OCI-LY1 (cell line): ENCODE measurements at regions not wholly inside any gene's neighbourhood (a gene's known extent, or its start where the extent isn't known, plus 50 kb on each side); places are given as distances from the start of the nearest gene placed in this dataset.

Experiments
- H2AFZ ChIP-seq: fragments of 200-600 bp; sonication (generic), shearing (Covaris generic); 2 replicates; pipeline ENCODE4 v1.6.0; 2014; ENCODE audit warnings: antibody characterized with exemption, mild to moderate bottlenecking, low read length
- H3F3A ChIP-seq: fragments of 200-600 bp; sonication (generic), shearing (Covaris generic); 2 replicates; pipeline ENCODE4 v1.6.0; 2014; ENCODE audit warnings: mild to moderate bottlenecking, antibody characterized with exemption, low read length, moderate library complexity; ENCODE audit not compliant: insufficient read depth
- H3K27ac ChIP-seq: fragments of 200-600 bp; sonication (generic); 2 replicates; pipeline ENCODE4 v1.5.1; 2014; ENCODE audit warnings: low read length, mixed run types, mild to moderate bottlenecking, low read depth; ENCODE audit not compliant: poor library complexity, severe bottlenecking
- H3K27me3 ChIP-seq: fragments of 200-600 bp; sonication (generic); 2 replicates; pipeline ENCODE4 v1.6.0; 2014; ENCODE audit warnings: antibody characterized with exemption, mild to moderate bottlenecking, low read length, moderate library complexity; ENCODE audit not compliant: insufficient read depth
- H3K36me3 ChIP-seq: fragments of 200-600 bp; sonication (generic); 2 replicates; pipeline ENCODE4 v1.6.1; 2014; ENCODE audit warnings: mild to moderate bottlenecking, antibody characterized with exemption, low read length, moderate library complexity, mixed read lengths; ENCODE audit not compliant: insufficient read depth
- H3K4me1 ChIP-seq: fragments of 200-600 bp; sonication (generic); 2 replicates; pipeline ENCODE4 v1.5.1; 2014; ENCODE audit warnings: mild to moderate bottlenecking, low read length, moderate library complexity; ENCODE audit not compliant: insufficient read depth, severe bottlenecking
- H3K4me2 ChIP-seq: fragments of 200-600 bp; sonication (generic), shearing (Covaris generic); 2 replicates; pipeline ENCODE4 v1.6.1; 2014; ENCODE audit warnings: low read length
- H3K4me3 ChIP-seq: fragments of 200-600 bp; sonication (generic); 2 replicates; pipeline ENCODE4 v1.5.1; 2014; ENCODE audit warnings: low read length, low read depth, mild to moderate bottlenecking, mixed read lengths; ENCODE audit not compliant: poor library complexity, severe bottlenecking
- H3K79me2 ChIP-seq: fragments of 200-600 bp; shearing (Covaris generic); 2 replicates; pipeline ENCODE4 v1.6.1; 2016; ENCODE audit warnings: mixed run types, low read length, mixed read lengths; ENCODE audit not compliant: insufficient read depth
- H3K9ac ChIP-seq: fragments of 200-600 bp; sonication (generic), shearing (Covaris generic); 2 replicates; pipeline ENCODE4 v1.6.1; 2014; ENCODE audit warnings: mild to moderate bottlenecking, low read length, mixed read lengths
- H3K9me2 ChIP-seq: fragments of 200-600 bp; sonication (generic), shearing (Covaris generic); 2 replicates; pipeline ENCODE4 v1.6.1; 2014; ENCODE audit warnings: low read depth, mild to moderate bottlenecking, low read length, mixed read lengths
- H3K9me3 ChIP-seq: fragments of 200-600 bp; shearing (Covaris generic); 2 replicates; pipeline ENCODE4 v1.6.1; 2014; ENCODE audit warnings: low read length, mixed read lengths
- H4K20me1 ChIP-seq: fragments of 200-600 bp; sonication (generic), shearing (Covaris generic); 2 replicates; pipeline ENCODE4 v1.6.0; 2016; ENCODE audit warnings: mild to moderate bottlenecking, low read length; ENCODE audit not compliant: insufficient read depth
- EZH2 ChIP-seq: fragments of 200-600 bp; sonication (generic), shearing (Covaris generic); IDR thresholded peaks from 2 replicates; pipeline ENCODE4 v1.8.0; 2017; ENCODE audit warnings: borderline replicate concordance, mixed run types, mild to moderate bottlenecking, antibody characterized with exemption, low read length, moderate library complexity, mixed read lengths
- TF ChIP-seq, protein P1 (sequence below): fragments of 200-600 bp; sonication (generic), shearing (Covaris generic); IDR thresholded peaks from 2 replicates; pipeline ENCODE4 v1.5.1; 2017; ENCODE audit warnings: mild to moderate bottlenecking, antibody characterized with exemption, low read length, moderate library complexity, mixed read lengths

DNA sequence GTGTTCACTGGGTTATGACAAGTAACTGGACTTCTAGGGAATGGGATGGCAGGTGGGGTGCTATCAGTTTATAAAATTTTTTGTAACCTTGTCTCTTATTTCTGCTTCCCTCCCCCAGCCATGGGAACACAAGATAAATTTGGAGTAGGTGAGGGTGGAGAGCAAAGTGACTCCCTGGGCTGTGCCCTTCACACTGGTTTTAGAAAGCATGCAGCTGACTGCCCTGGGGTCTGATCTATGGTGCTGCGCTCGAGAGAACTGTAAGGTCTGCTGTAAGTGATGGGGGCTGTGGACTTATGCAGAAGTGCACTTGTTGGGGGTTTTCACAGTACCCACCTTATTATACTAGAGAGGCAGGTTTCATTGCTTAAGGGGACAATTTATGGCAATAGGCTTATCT is 247.7 kb upstream of the DMRT1 start:
- H3F3A ChIP-seq = no peaks in the 10 kb centered on the region
- H3K4me2 ChIP-seq = no peak overlapping the region
- peaks cover 14% of the 10 kb centered on the region for H3K4me1 ChIP-seq
- no peak overlapping the region for H3K27ac ChIP-seq
- no peak overlapping the region for H3K4me3 ChIP-seq
- H3K36me3 ChIP-seq = no peaks in the 10 kb centered on the region
- no peaks in the 10 kb centered on the region for H3K27me3 ChIP-seq
- no peaks in the 10 kb centered on the region for H4K20me1 ChIP-seq
- H2AFZ ChIP-seq = no peak overlapping the region
- no peaks in the 10 kb centered on the region for H3K79me2 ChIP-seq
- H3K9me2 ChIP-seq = no peaks in the 10 kb centered on the region
- no peak overlapping the region for H3K9ac ChIP-seq
- no peaks in the 10 kb centered on the region for H3K9me3 ChIP-seq
- TF ChIP-seq EZH2 = no peak
- TF ChIP-seq, protein P1, sequence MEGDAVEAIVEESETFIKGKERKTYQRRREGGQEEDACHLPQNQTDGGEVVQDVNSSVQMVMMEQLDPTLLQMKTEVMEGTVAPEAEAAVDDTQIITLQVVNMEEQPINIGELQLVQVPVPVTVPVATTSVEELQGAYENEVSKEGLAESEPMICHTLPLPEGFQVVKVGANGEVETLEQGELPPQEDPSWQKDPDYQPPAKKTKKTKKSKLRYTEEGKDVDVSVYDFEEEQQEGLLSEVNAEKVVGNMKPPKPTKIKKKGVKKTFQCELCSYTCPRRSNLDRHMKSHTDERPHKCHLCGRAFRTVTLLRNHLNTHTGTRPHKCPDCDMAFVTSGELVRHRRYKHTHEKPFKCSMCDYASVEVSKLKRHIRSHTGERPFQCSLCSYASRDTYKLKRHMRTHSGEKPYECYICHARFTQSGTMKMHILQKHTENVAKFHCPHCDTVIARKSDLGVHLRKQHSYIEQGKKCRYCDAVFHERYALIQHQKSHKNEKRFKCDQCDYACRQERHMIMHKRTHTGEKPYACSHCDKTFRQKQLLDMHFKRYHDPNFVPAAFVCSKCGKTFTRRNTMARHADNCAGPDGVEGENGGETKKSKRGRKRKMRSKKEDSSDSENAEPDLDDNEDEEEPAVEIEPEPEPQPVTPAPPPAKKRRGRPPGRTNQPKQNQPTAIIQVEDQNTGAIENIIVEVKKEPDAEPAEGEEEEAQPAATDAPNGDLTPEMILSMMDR = no peak

DNA sequence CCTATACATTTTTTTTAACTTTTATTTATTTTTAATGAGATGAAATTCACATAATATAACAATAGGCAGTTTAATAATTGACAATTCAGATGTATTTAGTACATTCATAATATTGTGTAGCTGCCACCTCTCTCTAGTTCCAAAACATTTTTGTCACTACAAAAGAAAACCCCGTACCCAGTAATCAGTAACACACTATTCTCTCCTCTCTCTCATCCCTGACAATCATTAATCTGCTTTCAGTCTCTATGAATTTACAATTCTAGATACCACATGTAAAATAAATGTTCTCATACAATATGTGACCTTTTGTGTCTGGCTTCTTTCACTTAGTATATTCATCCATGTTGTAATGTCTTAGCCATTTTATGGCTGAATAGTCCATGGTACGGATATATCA is 244.8 kb upstream of the DMRT1 start:
- Histone ChIP-seq H3K9me3 (no peaks in the 10 kb centered on the region), H3K4me3 (no peak overlapping the region), H3K9me2 (no peaks in the 10 kb centered on the region), H3K4me1 (no peaks in the 10 kb centered on the region), H3K9ac (no peak overlapping the region), H2AFZ (no peak overlapping the region), H3K27me3 (no peaks in the 10 kb centered on the region), H3K36me3 (no peaks in the 10 kb centered on the region), H3K27ac (no peak overlapping the region), H3K79me2 (no peaks in the 10 kb centered on the region), H3F3A (no peaks in the 10 kb centered on the region), H4K20me1 (no peaks in the 10 kb centered on the region), H3K4me2 (no peak overlapping the region)
- no peak for TF ChIP-seq EZH2
- TF ChIP-seq, protein P1 = no peak

DNA sequence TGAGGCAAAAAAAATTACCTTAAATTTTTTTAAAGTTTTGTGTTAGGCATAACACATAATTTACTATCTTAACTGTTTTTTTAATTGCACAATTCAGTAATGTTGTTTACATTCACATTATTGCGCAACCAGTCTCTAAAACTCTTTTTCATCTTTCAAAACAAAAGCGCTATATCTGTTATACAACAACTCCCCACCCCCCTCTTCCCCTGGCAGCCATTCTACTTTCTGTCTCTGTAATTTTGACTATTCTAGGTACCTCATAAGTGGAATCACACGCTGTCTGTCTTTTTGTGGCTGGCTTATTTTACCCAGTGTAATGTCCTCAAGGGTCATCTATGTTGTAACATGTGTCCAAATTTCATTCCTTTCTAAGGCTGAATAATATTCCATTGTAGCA is 241.5 kb upstream of the DMRT1 start:
- Histone ChIP-seq H3K4me2 (no peak overlapping the region), H3K9me2 (no peaks in the 10 kb centered on the region), H3K9ac (no peak overlapping the region), H3K27ac (no peak overlapping the region), H3F3A (no peaks in the 10 kb centered on the region), H2AFZ (no peak overlapping the region), H3K4me1 (no peaks in the 10 kb centered on the region), H4K20me1 (no peaks in the 10 kb centered on the region), H3K9me3 (no peaks in the 10 kb centered on the region), H3K27me3 (no peaks in the 10 kb centered on the region), H3K36me3 (no peaks in the 10 kb centered on the region), H3K4me3 (no peak overlapping the region), H3K79me2 (no peaks in the 10 kb centered on the region)
- no peak for TF ChIP-seq EZH2
- TF ChIP-seq, protein P1 = no peak
